Kasumi-1 (cell line): ENCODE measurements at regions not wholly inside any gene's neighbourhood (a gene's known extent, or its start where the extent isn't known, plus 50 kb on each side); places are given as distances from the start of the nearest gene placed in this dataset.
"Not testable (repeated sequence)": the region's sequence is repeated elsewhere in the genome, so short reads cannot be mapped to it uniquely, and the experiment has no call there.

Source experiments
- DNase-seq, 2 experiments: peaks; one replicate each; lab custom pipeline; 2025; lab: John Stamatoyannopoulos, UW

- no peak for DNase-seq
These were observed 69.3 kb downstream of the ISOC1 start for GRCh38 chr5:129163810-129164378.

DNA sequence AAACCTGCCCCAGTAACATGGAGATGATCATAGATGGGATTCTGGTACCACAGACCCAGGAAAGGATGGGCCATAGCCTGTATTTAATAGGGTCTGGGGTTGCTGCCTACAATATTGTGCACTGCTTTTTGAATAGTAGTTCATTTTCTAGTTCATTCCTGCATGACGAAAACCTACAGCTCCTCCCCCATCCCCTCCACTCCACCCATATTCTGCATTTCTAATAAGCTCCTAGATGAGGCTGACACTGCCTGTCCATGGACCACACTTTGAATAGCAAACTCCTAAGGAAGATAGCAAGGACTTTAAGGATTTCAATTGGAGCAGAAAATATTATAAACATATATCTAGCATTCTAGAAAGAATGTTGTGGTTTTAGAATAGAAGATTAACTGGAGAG is 75.5 kb downstream of the ISOC1 start:
- DNase-seq, result no peak

DNA sequence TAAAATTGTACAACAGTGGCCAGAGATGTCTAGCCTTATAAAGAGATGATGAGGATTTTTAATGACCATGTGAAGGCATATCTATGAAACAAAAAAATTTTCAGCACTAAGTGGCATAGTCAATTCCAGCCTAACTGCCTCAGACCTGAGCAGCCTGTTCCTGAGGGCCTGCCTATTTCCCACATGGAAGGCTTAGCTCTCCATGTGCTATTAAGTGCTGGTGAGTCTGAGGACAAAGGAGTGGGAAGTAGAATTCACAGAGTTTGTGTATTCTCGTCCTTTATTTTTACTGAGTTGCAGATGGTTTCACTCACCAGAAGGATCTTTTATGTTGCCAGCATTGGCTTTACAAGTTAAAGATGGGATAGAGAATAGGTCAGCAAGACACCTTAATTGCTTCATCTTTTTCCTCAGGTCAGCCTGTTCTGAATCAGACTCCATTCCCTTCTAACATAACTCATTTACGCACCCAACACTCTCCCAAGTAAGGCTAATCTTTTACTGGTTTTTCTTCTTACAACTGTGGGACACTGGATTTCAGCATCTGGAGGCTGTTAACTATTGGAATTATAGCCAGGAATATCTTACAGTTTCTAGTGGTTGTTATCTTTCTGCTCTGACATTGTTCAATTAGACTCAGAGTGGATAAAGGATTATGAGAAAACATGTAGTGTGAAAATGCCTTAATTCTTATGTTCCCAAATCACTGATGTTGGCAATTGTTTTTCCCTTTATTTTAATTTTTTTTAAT is 76.8 kb downstream of the ISOC1 start:
- DNase-seq, result no peak

DNA sequence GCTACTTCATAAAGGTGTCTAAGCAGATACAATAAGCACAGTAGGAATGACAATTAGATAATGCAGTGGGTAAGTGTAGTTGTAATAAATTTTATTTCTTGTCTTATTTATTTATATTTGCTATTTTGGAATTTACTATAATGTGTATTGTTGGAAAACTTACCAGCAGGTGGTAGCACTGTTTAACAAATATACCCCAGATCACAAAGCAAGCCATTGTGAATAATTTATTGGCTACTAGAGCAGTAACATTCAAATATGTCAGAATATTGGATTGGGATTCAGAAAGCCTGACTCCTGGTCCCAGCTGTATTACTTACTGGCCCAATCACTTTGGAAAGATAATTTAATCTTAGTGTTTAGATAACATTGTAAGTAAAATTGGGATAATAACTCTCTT is 78.0 kb downstream of the ISOC1 start:
- peak in 1 of 2 experiments; percentile 20 for DNase-seq

GRCh38 chr5:129173771-129174170 is 79.2 kb downstream of the ISOC1 start:
- no peak for DNase-seq

DNA sequence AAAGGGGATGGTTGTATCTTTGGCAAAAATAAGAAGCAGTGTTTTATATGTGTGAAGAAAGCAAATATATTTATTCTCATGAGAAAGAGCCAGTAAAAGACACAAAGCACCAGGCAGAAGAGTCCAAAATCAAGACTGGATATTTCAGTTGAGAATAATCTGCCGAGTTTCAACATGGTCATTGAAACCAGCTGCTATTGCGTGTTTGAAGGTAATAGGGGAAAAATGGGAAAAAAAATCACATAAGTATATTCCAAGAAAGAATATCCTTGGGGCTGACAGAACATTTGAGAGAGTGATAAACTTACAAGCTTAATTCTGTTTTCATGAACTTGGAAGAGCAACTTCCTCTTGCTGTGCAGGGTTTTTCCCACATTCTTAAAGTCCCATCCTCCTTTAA is 79.9 kb downstream of the ISOC1 start:
- DNase-seq, result no peak

DNA sequence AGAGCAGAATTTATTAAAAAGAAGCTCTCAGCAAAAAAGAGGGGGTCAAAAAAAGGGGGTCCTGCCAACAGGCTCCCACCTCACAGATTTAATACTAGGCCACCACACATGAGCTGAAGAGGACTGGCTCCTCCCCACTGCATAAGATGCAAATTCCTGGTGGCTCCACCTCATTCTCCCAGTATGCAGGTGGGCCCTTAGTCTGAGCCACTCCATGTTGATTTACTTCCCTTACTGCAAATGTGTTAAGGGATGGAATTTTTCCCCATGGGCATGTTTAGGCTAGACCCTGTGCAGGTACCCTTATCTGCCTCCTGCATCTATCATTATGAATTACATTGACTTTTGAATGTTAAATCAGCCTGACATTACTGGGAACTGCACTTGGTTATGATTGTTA is 82.9 kb downstream of the ISOC1 start:
- DNase-seq, result no peak

DNA sequence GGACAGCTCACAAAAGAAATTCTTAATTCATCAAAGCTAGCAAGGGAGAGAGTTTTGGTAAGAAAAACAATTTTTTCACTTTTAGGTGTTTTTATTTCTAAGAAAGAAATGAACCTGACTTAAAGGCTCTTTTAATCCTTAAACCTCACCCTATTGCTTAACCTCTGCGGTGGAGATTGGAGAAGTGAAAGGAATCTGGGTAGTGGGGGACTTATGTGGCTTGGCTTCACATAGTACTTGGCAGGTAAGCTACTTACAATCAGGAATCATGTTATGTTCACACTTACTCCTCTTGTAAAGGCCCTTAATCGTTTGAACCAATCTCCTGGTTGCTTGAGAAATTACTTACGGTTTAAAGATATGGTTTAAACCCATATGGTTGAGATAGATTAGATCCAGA is 104.8 kb downstream of the ISOC1 start:
- DNase-seq, result no peak

DNA sequence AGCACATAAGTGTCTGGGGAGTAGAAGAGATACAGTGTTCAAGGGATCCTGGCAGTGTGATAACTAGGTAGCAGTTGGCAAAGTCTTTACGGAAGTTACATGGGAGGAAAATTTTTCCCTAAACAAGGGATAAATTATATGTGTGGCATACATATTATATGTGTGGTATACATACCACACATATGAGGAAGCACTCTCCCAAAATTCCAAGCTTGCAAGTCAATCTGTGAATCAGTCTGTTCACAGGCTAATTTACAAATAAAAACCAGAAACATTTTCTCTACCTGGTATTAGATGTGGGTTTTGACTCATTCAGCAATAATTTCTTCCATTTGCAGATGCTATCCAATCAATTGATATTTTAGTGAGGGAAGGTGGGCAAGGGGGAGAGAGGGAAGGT is 110.0 kb downstream of the ISOC1 start:
- no peak for DNase-seq

- no peak for DNase-seq
These were observed 121.5 kb downstream of the ISOC1 start for GRCh38 chr5:129216001-129216400.

DNA sequence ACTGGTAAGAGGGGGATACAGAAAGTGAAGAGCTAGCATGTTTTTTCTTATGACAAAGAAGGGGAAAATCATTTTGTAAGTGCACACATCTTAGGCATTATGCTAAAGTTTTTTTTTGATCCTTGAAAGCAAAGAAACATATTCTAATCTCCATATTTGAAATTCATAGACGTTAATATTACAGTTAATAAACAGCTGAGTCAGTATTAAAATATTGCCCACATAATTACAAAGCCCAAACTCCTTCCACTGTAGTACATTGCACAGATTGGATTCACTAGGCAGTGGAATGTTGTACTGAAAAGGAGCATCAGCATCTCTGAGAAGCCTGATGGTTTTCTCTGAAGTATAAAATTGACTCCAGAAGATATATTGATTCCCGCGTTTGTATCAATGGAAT is 122.6 kb downstream of the ISOC1 start:
- DNase-seq, result no peak

DNA sequence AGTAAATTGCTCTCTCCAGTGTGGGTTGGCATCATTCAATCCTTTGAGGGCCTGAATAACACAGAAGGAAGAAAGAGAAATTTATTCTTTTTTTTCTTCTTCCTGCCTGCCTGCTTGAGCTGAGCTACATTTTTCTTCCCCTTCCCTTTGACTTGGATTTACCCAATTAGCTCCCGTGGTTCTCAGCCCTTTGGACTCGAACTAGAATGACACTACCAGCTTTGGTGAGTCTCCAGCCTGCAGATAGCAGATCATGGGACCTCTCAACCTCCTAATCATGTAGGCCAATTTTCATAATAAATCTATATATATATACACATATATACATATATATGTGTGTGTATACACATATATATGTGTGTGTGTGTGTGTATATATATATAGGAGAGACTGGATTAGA is 128.6 kb downstream of the ISOC1 start:
- DNase-seq, result no peak

- DNase-seq, result no peak
These were observed 134.0 kb downstream of the ISOC1 start for GRCh38 chr5:129228577-129228976.

- no peak for DNase-seq
These were observed 147.2 kb downstream of the ISOC1 start for GRCh38 chr5:129241755-129242154.

DNA sequence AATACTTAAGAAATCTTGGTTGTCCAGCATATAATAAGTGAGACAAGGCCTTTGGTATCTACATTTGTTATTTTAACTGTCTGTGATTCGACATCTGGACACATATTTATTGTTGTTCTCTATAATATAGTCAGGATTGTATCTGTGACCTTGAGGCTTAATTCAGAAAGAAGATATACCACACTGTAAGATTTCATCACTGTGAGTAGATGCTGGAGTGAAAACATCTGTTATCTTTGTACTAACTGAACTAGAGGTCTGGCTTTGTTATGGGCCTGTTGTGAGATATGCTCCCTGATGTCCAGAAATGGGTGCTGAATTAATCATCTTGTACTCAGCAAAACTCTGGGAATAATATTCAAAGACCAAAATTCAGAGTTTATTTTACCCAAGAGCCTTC is 148.5 kb downstream of the ISOC1 start:
- DNase-seq, result no peak

DNA sequence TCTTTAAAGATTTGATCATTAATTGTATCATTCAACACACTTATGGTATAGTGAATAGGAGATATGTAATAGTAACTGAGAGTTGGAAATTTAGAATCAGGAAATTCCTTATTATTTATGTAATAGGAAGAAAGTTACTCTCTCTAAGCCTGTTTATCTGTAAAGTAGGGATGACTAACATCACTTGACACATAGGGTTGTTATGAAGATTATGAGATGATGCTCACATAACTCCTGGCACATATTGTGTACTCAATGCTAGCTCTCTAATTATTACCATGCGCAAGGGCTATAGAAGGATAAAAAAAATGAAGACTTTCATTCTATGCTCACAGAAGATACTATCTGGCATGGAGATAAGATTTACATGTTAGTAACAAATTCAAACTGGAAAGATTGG is 149.9 kb downstream of the ISOC1 start:
- no peak for DNase-seq

DNA sequence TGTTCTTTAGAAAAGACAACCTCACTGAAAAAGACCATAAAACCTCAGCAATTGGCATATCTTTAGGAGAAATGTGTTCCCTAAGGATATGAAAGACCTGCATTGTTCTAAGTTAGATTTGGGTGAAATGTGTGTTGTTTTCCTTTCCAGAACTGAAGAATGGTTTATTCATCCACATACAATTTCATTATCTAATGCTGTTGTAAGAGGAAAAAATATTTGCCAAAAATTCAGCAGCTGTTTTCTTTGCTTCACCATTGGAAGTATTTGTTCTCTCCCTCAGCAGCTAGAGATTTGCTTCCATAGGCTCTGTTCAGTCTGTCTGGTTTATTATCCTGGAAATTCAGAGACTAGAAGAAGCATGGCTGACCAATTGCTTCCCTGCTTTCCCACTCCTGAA is 150.9 kb downstream of the ISOC1 start:
- DNase-seq, result no peak

DNA sequence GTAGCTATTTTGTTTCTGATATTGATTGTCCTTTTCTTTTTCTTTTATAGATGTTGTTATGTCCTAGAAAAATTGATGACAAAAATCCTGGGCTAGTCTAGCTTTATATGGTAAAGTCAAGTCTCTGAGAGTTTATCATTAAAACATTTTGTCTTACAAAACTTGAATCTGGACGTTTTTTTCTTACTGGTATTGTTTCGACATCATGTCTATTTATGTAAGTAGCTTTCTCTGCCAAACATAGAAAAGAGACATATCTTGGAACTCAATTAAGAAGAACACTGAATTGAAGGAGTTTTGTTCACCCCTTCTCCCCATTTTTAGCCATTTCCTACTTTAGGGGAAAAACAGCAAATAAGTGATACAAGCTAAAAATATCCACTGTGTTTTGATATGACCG is 151.5 kb downstream of the ISOC1 start:
- DNase-seq, result no peak

GRCh38 chr5:129249886-129250285 is 155.3 kb downstream of the ISOC1 start:
- no peak for DNase-seq

- DNase-seq, result peak; percentile 54 to 75
These were observed 176.8 kb downstream of the ISOC1 start for GRCh38 chr5:129271308-129271707.

DNA sequence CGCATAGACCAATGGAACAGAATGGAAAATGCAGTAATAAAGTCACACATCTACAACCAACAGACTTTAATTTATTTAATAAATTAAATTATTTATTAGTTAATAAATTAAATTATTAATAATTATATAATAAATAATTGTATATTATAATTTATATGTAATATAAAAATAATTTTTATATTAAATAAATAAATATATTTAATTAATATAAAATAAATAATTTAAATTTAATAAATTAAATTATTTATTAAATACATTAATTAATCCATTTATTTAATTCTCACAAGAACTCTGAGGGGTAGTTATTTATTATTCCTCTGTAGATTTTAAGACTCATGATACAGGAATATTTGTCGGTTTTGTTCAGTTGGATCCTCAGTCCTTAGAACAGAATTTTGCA is 176.1 kb upstream of the ADAMTS19 start:
- no peak for DNase-seq

DNA sequence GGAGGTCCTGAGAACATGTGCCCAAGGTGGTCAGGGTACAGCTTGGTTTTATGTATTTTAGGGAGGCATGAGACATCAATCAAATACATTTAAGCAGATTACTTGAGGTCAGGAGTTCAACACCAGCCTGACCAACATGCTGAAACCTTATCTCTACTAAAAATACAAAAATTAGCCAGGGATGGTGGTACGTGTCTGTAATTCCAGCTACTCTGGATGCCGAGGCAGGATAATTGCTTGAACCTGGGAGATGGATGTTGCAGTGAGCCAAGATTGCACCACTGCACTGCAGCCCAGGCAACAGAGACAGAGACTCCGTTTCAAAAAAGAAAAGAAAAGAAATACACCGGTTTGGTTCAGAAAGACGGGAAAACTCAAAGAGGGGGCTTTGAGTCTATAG is 165.9 kb upstream of the ADAMTS19 start:
- not testable (repeated sequence) for DNase-seq

- DNase-seq, result no peak
These were observed 153.4 kb upstream of the ADAMTS19 start for GRCh38 chr5:129306725-129307124.

GRCh38 chr5:129322968-129323367 is 137.1 kb upstream of the ADAMTS19 start:
- no peak for DNase-seq
